ENCODE measurements at regions not wholly inside any gene's neighbourhood (a gene's known extent, or its start where the extent isn't known, plus 50 kb on each side); places are given as distances from the start of the nearest gene placed in this dataset.

DNA sequence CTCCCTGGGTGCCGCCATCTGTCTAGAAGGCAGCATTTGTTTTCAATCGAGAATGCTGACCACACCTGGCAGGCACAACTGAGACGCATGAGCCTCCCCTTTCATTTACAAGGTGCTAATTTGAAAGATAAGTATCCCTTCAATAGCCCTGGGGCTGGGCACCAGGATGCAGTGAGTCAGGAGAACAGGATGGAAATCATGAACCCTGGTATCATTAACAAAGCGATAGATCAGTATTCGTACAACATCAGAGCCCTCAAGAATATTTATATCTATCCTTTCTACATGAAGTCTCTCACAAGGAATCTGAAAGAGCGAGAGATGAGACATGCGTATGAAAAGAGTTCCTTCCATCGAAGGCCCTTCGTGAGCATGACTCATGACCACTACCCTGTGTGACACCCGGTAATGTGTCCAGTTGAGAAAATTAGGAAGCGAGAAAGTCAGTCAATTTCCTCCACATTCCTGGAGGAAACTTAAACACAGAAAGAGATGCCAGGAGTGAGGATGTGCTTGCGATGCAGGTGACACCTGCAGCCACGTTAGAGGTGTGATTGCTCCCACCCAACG lies 123.1 kb upstream of the PITRM1 start:
- Histone ChIP-seq H3K4me3 (no peak overlapping the region), H3K36me3 (no peaks in the 10 kb centered on the region), H3K27me3 (no peaks in the 10 kb centered on the region), H3K9me3 (no peaks in the 10 kb centered on the region), H3K4me1 (peaks cover 0 to 21% (median 8%) of the 10 kb centered on the region in 4 donors), H3K27ac (no peak overlapping the region)
- in situ Hi-C loops (cut with MboI; ENCODE audit: low pct_ligation_motif_present in 1 of 4, low pct_unique_long_range_greater_than_20kb in 1 of 4, low sequenced_read_pairs in 3 of 4) (no loop called here), intact Hi-C loops (cut with DNase I; ENCODE audit: low total_unique reads) (no loop called here)
- TF ChIP-seq CTCF (IDR thresholded peaks at IDR 0.05) = no peak
- TF ChIP-seq POLR2AphosphoS5 (IDR thresholded peaks at IDR 0.05) = no peak
- no peak for TF ChIP-seq EP300 (IDR thresholded peaks at IDR 0.05; ENCODE audit: low read depth)
- TF ChIP-seq POLR2A (IDR thresholded peaks at IDR 0.05) = no peak
- DNase-seq = no peak
- 86 to 90% methylated on average over 7 to 14 of the region's 14 CpGs for WGBS, 2 donors (ENCODE audit: low coverage in 1 of 2)

- Histone ChIP-seq H3K4me3 (no peak overlapping the region), H3K36me3 (no peaks in the 10 kb centered on the region), H3K9me3 (no peaks in the 10 kb centered on the region), H3K27ac (peak overlapping the region in 2 of 4 donors; percentile 66 to 75), H3K4me1 (peaks cover 0 to 21% (median 8%) of the 10 kb centered on the region in 4 donors), H3K27me3 (no peaks in the 10 kb centered on the region)
- intact Hi-C loops (cut with DNase I; ENCODE audit: low total_unique reads) = no loop called here
- 71 to 73% methylated on average over 7 to 14 of the region's 14 CpGs for WGBS, 2 donors (ENCODE audit: low coverage in 1 of 2)
- no peak for DNase-seq
- TF ChIP-seq CTCF (IDR thresholded peaks at IDR 0.05) (no peak), POLR2AphosphoS5 (IDR thresholded peaks at IDR 0.05) (no peak), EP300 (IDR thresholded peaks at IDR 0.05; ENCODE audit: low read depth) (no peak), POLR2A (IDR thresholded peaks at IDR 0.05) (no peak)
- in situ Hi-C loops (cut with MboI; ENCODE audit: low pct_ligation_motif_present in 1 of 4, low pct_unique_long_range_greater_than_20kb in 1 of 4, low sequenced_read_pairs in 3 of 4) = no loop called here
These were observed 122.5 kb upstream of the PITRM1 start for GRCh38 chr10:3294919-3295581.

GRCh38 chr10:3293581-3294431 lies 121.2 kb upstream of the PITRM1 start:
- TF ChIP-seq EP300 (IDR thresholded peaks at IDR 0.05; ENCODE audit: low read depth) = no peak
- TF ChIP-seq POLR2AphosphoS5 (IDR thresholded peaks at IDR 0.05) = no peak
- no peak for TF ChIP-seq CTCF (IDR thresholded peaks at IDR 0.05)
- no peak for TF ChIP-seq POLR2A (IDR thresholded peaks at IDR 0.05)
- H3K27me3 ChIP-seq = no peaks in the 10 kb centered on the region
- peak overlapping the region; percentile 65 to 86 (median 70) for H3K27ac ChIP-seq
- WGBS, 2 donors (ENCODE audit: low coverage in 1 of 2) = 78 to 84% methylated on average over 7 to 17 of the region's 19 CpGs
- intact Hi-C loops (cut with DNase I; ENCODE audit: low total_unique reads) (no loop called here), in situ Hi-C loops (cut with MboI; ENCODE audit: low pct_ligation_motif_present in 1 of 4, low pct_unique_long_range_greater_than_20kb in 1 of 4, low sequenced_read_pairs in 3 of 4) (no loop called here)
- no peaks in the 10 kb centered on the region for H3K36me3 ChIP-seq
- no peak overlapping the region for H3K4me3 ChIP-seq
- H3K9me3 ChIP-seq = no peaks in the 10 kb centered on the region
- no peak for DNase-seq
- peaks cover 0 to 21% (median 8%) of the 10 kb centered on the region in 4 donors for H3K4me1 ChIP-seq

GRCh38 chr10:3292636-3293035 lies 120.1 kb upstream of the PITRM1 start:
- Histone ChIP-seq H3K36me3 (no peaks in the 10 kb centered on the region), H3K4me1 (peaks cover under 1 to 25% (median 9%) of the 10 kb centered on the region in 4 donors), H3K27me3 (no peaks in the 10 kb centered on the region), H3K27ac (peak overlapping the region; percentile 65 to 86 (median 70)), H3K4me3 (no peak overlapping the region), H3K9me3 (no peaks in the 10 kb centered on the region)
- peak; percentile 22 for DNase-seq
- in situ Hi-C loops (cut with MboI; ENCODE audit: low pct_ligation_motif_present in 1 of 4, low pct_unique_long_range_greater_than_20kb in 1 of 4, low sequenced_read_pairs in 3 of 4) (no loop called here), intact Hi-C loops (cut with DNase I; ENCODE audit: low total_unique reads) (no loop called here)
- 38 to 53% methylated on average over 3 to 8 of the region's 8 CpGs for WGBS, 2 donors (ENCODE audit: low coverage in 1 of 2)
- peak; percentile 95 for TF ChIP-seq EP300 (IDR thresholded peaks at IDR 0.05; ENCODE audit: low read depth)
- TF ChIP-seq POLR2AphosphoS5 (IDR thresholded peaks at IDR 0.05) = peak; percentile 57 to 78 (median 76)
- no peak for TF ChIP-seq CTCF (IDR thresholded peaks at IDR 0.05)

All from transverse colon (tissue), 4 donors.